Activated CD8-positive, alpha-beta T cell treated with anti-CD3 and anti-CD28 coated beads for 36 hours (primary cell): ENCODE measurements at regions not wholly inside any gene's neighbourhood (a gene's known extent, or its start where the extent isn't known, plus 50 kb on each side); places are given as distances from the start of the nearest gene placed in this dataset.

ENCODE experiments used
- ATAC-seq: fragments of 200-7000 bp; cut with Tn5 transposase; one replicate; pipeline ENCODE4 v1.10.0; 2021; ENCODE audit warnings: mild to moderate bottlenecking, moderate library complexity
- CTCF ChIA-PET: fragments of 350-600 bp; sonication (Branson Sonifier 250); formaldehyde crosslinking; loops from one replicate; lab custom pipeline; 2021; ENCODE audit warnings: antibody characterized with exemption; lab: Charles Lee
- POLR2A ChIA-PET: fragments of 350-600 bp; sonication (Branson Sonifier 250); formaldehyde crosslinking; loops from one replicate; lab custom pipeline; 2021; ENCODE audit warnings: antibody characterized with exemption; lab: Charles Lee
- DNase-seq: peaks from one replicate; pipeline ENCODE4 v3.0.0-alpha.2; 2020
- H3K27ac Mint-ChIP-seq: one replicate; pipeline ENCODE4 v1.8.0; 2021; ENCODE audit warnings: mild to moderate bottlenecking, mixed read lengths
- H3K27me3 Mint-ChIP-seq: one replicate; pipeline ENCODE4 v1.8.0; 2021; ENCODE audit warnings: mixed read lengths
- H3K36me3 Mint-ChIP-seq: one replicate; pipeline ENCODE4 v1.8.0; 2021; ENCODE audit warnings: low read depth, mixed read lengths
- H3K4me1 Mint-ChIP-seq: one replicate; pipeline ENCODE4 v1.8.0; 2021; ENCODE audit warnings: low read depth, mixed read lengths
- H3K4me3 Mint-ChIP-seq: one replicate; pipeline ENCODE4 v1.8.0; 2021; ENCODE audit warnings: mild to moderate bottlenecking, moderate library complexity, mixed read lengths
- H3K9me3 Mint-ChIP-seq: one replicate; pipeline ENCODE4 v1.8.0; 2021; ENCODE audit warnings: mixed read lengths
- intact Hi-C: fragments of 100-400 bp; cut with micrococcal nuclease; formaldehyde crosslinking; loops from one replicate; pipeline ENCODE4 v1.10.0; 2022
- TF ChIP-seq, protein P1 (sequence below): fragments of 200-600 bp; IDR thresholded peaks from one replicate; pipeline ENCODE4 v1.8.0; 2022; ENCODE audit warnings: antibody characterized with exemption, mild to moderate bottlenecking

DNA sequence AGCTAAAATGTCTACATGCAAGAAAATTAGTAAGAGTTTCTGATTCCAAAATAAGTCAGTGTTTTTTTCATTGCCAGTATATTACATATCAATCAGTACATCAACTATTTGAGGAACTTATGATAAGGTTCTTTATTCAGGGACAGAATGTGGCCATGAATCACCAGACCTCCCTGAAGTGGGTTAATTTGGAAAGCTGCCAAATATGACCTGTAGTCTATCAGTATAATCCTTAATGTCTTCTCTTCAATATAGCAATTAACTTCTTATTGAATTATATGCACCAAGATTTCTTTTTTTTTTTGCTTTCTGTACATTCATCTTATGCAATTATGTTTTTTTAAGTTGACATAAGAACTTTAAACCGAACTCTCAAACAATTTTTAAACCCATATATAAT, 714.5 kb upstream of the POT1 start:
- POLR2A ChIA-PET, result no interaction called here
- ATAC-seq (no peak), DNase-seq (no peak)
- H3K4me1 Mint-ChIP-seq, result no peaks in the 10 kb centered on the region
- H3K36me3 Mint-ChIP-seq, result no peaks in the 10 kb centered on the region
- no peak overlapping the region for H3K27ac Mint-ChIP-seq
- intact Hi-C loops, result no loop called here
- CTCF ChIA-PET, result no interaction called here
- no peak overlapping the region for H3K4me3 Mint-ChIP-seq
- peaks cover 10% of the 10 kb centered on the region for H3K9me3 Mint-ChIP-seq
- H3K27me3 Mint-ChIP-seq, result no peaks in the 10 kb centered on the region
- TF ChIP-seq, protein P1, sequence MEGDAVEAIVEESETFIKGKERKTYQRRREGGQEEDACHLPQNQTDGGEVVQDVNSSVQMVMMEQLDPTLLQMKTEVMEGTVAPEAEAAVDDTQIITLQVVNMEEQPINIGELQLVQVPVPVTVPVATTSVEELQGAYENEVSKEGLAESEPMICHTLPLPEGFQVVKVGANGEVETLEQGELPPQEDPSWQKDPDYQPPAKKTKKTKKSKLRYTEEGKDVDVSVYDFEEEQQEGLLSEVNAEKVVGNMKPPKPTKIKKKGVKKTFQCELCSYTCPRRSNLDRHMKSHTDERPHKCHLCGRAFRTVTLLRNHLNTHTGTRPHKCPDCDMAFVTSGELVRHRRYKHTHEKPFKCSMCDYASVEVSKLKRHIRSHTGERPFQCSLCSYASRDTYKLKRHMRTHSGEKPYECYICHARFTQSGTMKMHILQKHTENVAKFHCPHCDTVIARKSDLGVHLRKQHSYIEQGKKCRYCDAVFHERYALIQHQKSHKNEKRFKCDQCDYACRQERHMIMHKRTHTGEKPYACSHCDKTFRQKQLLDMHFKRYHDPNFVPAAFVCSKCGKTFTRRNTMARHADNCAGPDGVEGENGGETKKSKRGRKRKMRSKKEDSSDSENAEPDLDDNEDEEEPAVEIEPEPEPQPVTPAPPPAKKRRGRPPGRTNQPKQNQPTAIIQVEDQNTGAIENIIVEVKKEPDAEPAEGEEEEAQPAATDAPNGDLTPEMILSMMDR, result no peak

DNA sequence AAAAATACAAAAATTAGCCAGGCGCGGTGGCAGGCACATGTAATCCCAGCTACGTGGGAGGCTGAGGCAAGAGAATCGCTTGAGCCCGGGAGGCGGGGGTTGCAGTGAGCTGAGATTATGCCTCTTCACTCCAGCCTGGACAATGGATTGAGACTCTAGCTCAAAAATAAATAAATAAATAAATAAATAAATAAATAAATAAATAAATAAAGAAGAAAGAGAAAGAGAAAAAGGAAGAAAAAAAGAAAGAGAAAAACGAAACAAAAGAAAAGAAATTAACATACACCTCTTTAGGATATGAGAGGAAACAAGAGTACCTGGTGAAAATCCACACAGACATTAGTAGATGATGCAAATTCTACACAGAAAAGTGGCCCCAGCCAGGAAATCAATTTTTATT, 713.7 kb upstream of the POT1 start:
- H3K36me3 Mint-ChIP-seq, result no peaks in the 10 kb centered on the region
- ChIA-PET CTCF (no interaction called here), POLR2A (no interaction called here)
- no peaks in the 10 kb centered on the region for H3K4me1 Mint-ChIP-seq
- intact Hi-C loops, result no loop called here
- ATAC-seq (no peak), DNase-seq (no peak)
- peaks cover 10% of the 10 kb centered on the region for H3K9me3 Mint-ChIP-seq
- H3K4me3 Mint-ChIP-seq, result no peak overlapping the region
- H3K27ac Mint-ChIP-seq, result no peak overlapping the region
- no peaks in the 10 kb centered on the region for H3K27me3 Mint-ChIP-seq
- TF ChIP-seq, protein P1, result no peak

DNA sequence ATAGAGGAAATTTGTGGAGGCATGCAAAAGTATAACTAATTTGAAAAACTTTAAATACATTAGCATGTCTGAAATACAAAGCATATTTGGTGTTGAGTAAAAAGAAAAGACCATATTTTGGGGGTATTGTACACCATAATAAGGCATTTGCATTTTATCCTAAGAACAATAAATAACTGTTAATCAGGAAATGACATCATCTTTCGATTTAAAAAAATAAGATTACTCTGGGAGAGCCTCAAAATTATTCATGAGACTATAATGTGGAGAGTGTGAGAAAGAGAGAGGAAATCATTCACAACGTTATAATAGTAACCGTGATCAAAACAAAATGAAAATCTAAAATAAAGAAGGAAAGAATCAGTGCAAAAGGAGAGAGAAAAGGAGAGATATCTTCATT, 712.3 kb upstream of the POT1 start:
- Mint-ChIP-seq H3K36me3 (no peaks in the 10 kb centered on the region), H3K27me3 (no peaks in the 10 kb centered on the region), H3K9me3 (peaks cover 8% of the 10 kb centered on the region), H3K4me1 (no peaks in the 10 kb centered on the region), H3K27ac (no peak overlapping the region), H3K4me3 (no peak overlapping the region)
- TF ChIP-seq, protein P1, result no peak
- DNase-seq, result no peak
- CTCF ChIA-PET, result no interaction called here
- POLR2A ChIA-PET, result no interaction called here
- no peak for ATAC-seq
- intact Hi-C loops, result no loop called here

- peaks cover 5% of the 10 kb centered on the region for H3K9me3 Mint-ChIP-seq
- no peaks in the 10 kb centered on the region for H3K27me3 Mint-ChIP-seq
- ChIA-PET POLR2A (no interaction called here), CTCF (no interaction called here)
- no peaks in the 10 kb centered on the region for H3K36me3 Mint-ChIP-seq
- no peak overlapping the region for H3K4me3 Mint-ChIP-seq
- TF ChIP-seq, protein P1, result no peak
- intact Hi-C loops, result no loop called here
- no peak for ATAC-seq
- H3K4me1 Mint-ChIP-seq, result no peaks in the 10 kb centered on the region
- no peak for DNase-seq
- no peak overlapping the region for H3K27ac Mint-ChIP-seq
These were observed 706.8 kb upstream of the POT1 start for GRCh38 chr7:125636320-125636962.

DNA sequence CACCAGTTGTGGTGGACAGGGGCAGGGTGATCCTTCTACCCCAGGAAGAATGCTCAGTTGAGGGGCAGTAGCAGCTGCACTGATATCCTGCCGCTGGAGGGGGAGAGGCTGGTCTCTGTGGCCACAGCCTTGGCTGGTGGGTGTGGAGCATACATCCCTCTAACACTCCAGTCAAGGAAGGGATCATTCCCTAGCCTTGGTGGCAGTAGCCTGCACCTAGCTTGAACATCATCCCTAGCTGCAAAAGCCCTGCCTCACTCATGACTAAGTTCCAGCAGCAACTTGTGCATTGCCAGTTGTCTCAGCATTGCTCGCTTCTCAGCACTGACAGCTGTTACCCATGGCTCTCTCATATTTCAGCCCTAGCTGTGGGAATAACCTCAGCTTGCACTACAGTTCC, 688.9 kb upstream of the POT1 start:
- Mint-ChIP-seq H3K4me1 (no peaks in the 10 kb centered on the region), H3K4me3 (no peak overlapping the region), H3K27me3 (no peaks in the 10 kb centered on the region), H3K36me3 (no peaks in the 10 kb centered on the region), H3K9me3 (peaks cover 22% of the 10 kb centered on the region), H3K27ac (no peak overlapping the region)
- ATAC-seq (no peak), DNase-seq (no peak)
- ChIA-PET CTCF (no interaction called here), POLR2A (no interaction called here)
- intact Hi-C loops, result no loop called here
- TF ChIP-seq, protein P1, result no peak
